H9 (cell line): ENCODE measurements at regions not wholly inside any gene's neighbourhood (a gene's known extent, or its start where the extent isn't known, plus 50 kb on each side); places are given as distances from the start of the nearest gene placed in this dataset.

Experiments used
- DNase-seq: peaks from one replicate; pipeline ENCODE4 v3.0.0-alpha.2; 2017
- H2AFZ ChIP-seq: one replicate; pipeline ENCODE4 v1.6.1; 2013; ENCODE audit warnings: mild to moderate bottlenecking, low read length, control low read depth, moderate library complexity
- H2AK5ac ChIP-seq: 2 replicates; pipeline ENCODE4 v1.6.1; 2013; ENCODE audit warnings: low read length, control low read depth, mixed read lengths; ENCODE audit not compliant: insufficient read length
- H2BK120ac ChIP-seq: one replicate; pipeline ENCODE4 v1.6.1; 2013; ENCODE audit warnings: low read depth, mild to moderate bottlenecking, low read length, control low read depth, inconsistent platforms; ENCODE audit not compliant: poor library complexity, severe bottlenecking
- H2BK12ac ChIP-seq: 2 replicates; pipeline ENCODE4 v1.6.1; 2013; ENCODE audit warnings: low read length, control low read depth, mixed read lengths, low read depth; ENCODE audit not compliant: insufficient read length
- H2BK15ac ChIP-seq: 2 replicates; pipeline ENCODE4 v1.6.1; 2013; ENCODE audit warnings: low read depth, low read length, control low read depth
- H2BK20ac ChIP-seq: one replicate; pipeline ENCODE4 v1.6.1; 2013; ENCODE audit warnings: low read depth, mild to moderate bottlenecking, low read length, control low read depth, inconsistent platforms; ENCODE audit not compliant: poor library complexity, severe bottlenecking
- H2BK5ac ChIP-seq: 2 replicates; pipeline ENCODE4 v1.6.1; 2013; ENCODE audit warnings: low read length, control low read depth, mixed read lengths; ENCODE audit not compliant: insufficient read length
- H3K14ac ChIP-seq: 2 replicates; pipeline ENCODE4 v1.6.1; 2013; ENCODE audit warnings: low read length, control low read depth; ENCODE audit not compliant: insufficient read depth
- H3K18ac ChIP-seq: 2 replicates; pipeline ENCODE4 v1.6.1; 2013; ENCODE audit warnings: low read depth, mild to moderate bottlenecking, mixed read lengths, low read length, control low read depth; ENCODE audit not compliant: insufficient read length
- H3K23ac ChIP-seq: 2 replicates; pipeline ENCODE4 v1.6.1; 2013; ENCODE audit warnings: low read length, control low read depth, mixed read lengths, low read depth; ENCODE audit not compliant: insufficient read length
- H3K23me2 ChIP-seq: 2 replicates; pipeline ENCODE4 v1.6.1; 2013; ENCODE audit warnings: low read depth, mild to moderate bottlenecking, mixed read lengths, low read length, control low read depth; ENCODE audit not compliant: insufficient read length, poor library complexity, severe bottlenecking
- H3K27ac ChIP-seq: 2 replicates; pipeline ENCODE4 v1.5.1; 2013; ENCODE audit warnings: low read length, control low read depth, mixed read lengths, low read depth; ENCODE audit not compliant: insufficient read length
- H3K27me3 ChIP-seq: 2 replicates; pipeline ENCODE4 v1.6.1; 2013; ENCODE audit warnings: low read length, control low read depth, inconsistent platforms; ENCODE audit not compliant: insufficient read depth
- H3K4ac ChIP-seq: 2 replicates; pipeline ENCODE4 v1.6.1; 2013; ENCODE audit warnings: low read depth, mild to moderate bottlenecking, control low read depth, inconsistent platforms, low read length, moderate library complexity
- H3K4me1 ChIP-seq: 2 replicates; pipeline ENCODE4 v1.6.1; 2013; ENCODE audit warnings: low read length, control low read depth, inconsistent platforms; ENCODE audit not compliant: insufficient read depth
- H3K4me2 ChIP-seq: 2 replicates; pipeline ENCODE4 v1.6.1; 2013; ENCODE audit warnings: low read length, control low read depth, mixed read lengths; ENCODE audit not compliant: insufficient read length, insufficient read depth
- H3K56ac ChIP-seq: 2 replicates; pipeline ENCODE4 v1.6.1; 2013; ENCODE audit warnings: low read depth, mild to moderate bottlenecking, mixed read lengths, low read length, control low read depth; ENCODE audit not compliant: insufficient read length
- H3K79me1 ChIP-seq: 2 replicates; pipeline ENCODE4 v1.6.1; 2013; ENCODE audit warnings: low read depth, mild to moderate bottlenecking, moderate library complexity, low read length, control low read depth, inconsistent platforms; ENCODE audit not compliant: insufficient read depth, poor library complexity, severe bottlenecking
- H3K79me2 ChIP-seq: 2 replicates; pipeline ENCODE4 v1.6.1; 2013; ENCODE audit warnings: low read length, control low read depth, inconsistent platforms; ENCODE audit not compliant: insufficient read depth
- H3K9ac ChIP-seq: 2 replicates; pipeline ENCODE4 v1.6.1; 2013; ENCODE audit warnings: low read length, control low read depth, mixed read lengths; ENCODE audit not compliant: insufficient read length; ENCODE audit errors: extremely low read depth
- H3K9me3 ChIP-seq: one replicate; pipeline ENCODE4 v1.6.1; 2013; ENCODE audit warnings: low read depth, low read length, inconsistent platforms; ENCODE audit not compliant: control insufficient read depth
- H3T11ph ChIP-seq: one replicate; pipeline ENCODE4 v1.6.1; 2013; ENCODE audit warnings: mild to moderate bottlenecking, low read length, control low read depth, inconsistent platforms
- H4K20me1 ChIP-seq: one replicate; pipeline ENCODE4 v1.6.1; 2013; ENCODE audit not compliant: control insufficient read depth, insufficient read length, insufficient read depth
- H4K5ac ChIP-seq: 2 replicates; pipeline ENCODE4 v1.6.1; 2013; ENCODE audit warnings: low read depth, mild to moderate bottlenecking, mixed read lengths, low read length, control low read depth; ENCODE audit not compliant: insufficient read length
- H4K8ac ChIP-seq: replicated peaks from 2 replicates; pipeline ENCODE4 v1.6.1; 2013; ENCODE audit warnings: low read length, control low read depth, mixed read lengths, low read depth; ENCODE audit not compliant: insufficient read length
- H4K91ac ChIP-seq: 2 replicates; pipeline ENCODE4 v1.6.1; 2013; ENCODE audit warnings: low read depth, mild to moderate bottlenecking, moderate library complexity, mixed read lengths, low read length, control low read depth; ENCODE audit not compliant: insufficient read length
- H3K27ac Mint-ChIP-seq, 3 experiments: 2 replicates in 2 of 3; 3 replicates in 1 of 3; pipeline ENCODE4 v1.8.0; 2020 to 2021; ENCODE audit warnings: mixed read lengths in 3 of 3, mild to moderate bottlenecking in 1 of 3, moderate library complexity in 1 of 3
- H3K27me3 Mint-ChIP-seq: 2 replicates; pipeline ENCODE4 v1.8.0; 2021; ENCODE audit warnings: low read depth, mild to moderate bottlenecking, moderate library complexity, mixed read lengths
- H3K36me3 Mint-ChIP-seq, 3 experiments: 2 replicates in 2 of 3; 3 replicates in 1 of 3; pipeline ENCODE4 v1.8.0; 2020 to 2021; ENCODE audit warnings: low read depth in 3 of 3, mixed read lengths in 3 of 3; ENCODE audit not compliant: insufficient read depth in 1 of 3
- H3K4me1 Mint-ChIP-seq, 2 experiments: 2 replicates each; pipeline ENCODE4 v1.8.0; 2020; ENCODE audit warnings: mixed read lengths in 2 of 2
- H3K4me3 Mint-ChIP-seq, 2 experiments: 2 replicates in 1 of 2; 3 replicates in 1 of 2; pipeline ENCODE4 v1.8.0; 2020 to 2021; ENCODE audit warnings: mild to moderate bottlenecking in 2 of 2, mixed read lengths in 2 of 2, moderate library complexity in 1 of 2
- H3K9me3 Mint-ChIP-seq, 2 experiments: 2 replicates in 1 of 2; 3 replicates in 1 of 2; pipeline ENCODE4 v1.8.0; 2020; ENCODE audit warnings: mild to moderate bottlenecking in 2 of 2, mixed read lengths in 2 of 2, moderate library complexity in 1 of 2
- WGBS: extraction: QIAGEN DNeasy Blood & Tissue Kit; methylation state at CpG from one replicate; pipeline ENCODE4 v1.1.7; 2013; ENCODE audit warnings: missing lambda C conversion rate, low lambda C conversion rate, mixed read lengths; ENCODE audit not compliant: insufficient read length; ENCODE audit errors: extremely low coverage; 5-methylcytosine and 5-hydroxymethylcytosine counted together
- TF ChIP-seq, protein P1 (sequence below): fragments of 200-600 bp; sonication (generic); conservative IDR thresholded peaks from 3 replicates; pipeline ENCODE4 v1.8.0; 2021; ENCODE audit warnings: antibody characterized with exemption, mild to moderate bottlenecking

GRCh38 chr7:79984210-79984609 lies 150.4 kb upstream of the GNAI1 start:
- Histone ChIP-seq H3K23me2 (no peaks in the 10 kb centered on the region), H3K79me1 (no peaks in the 10 kb centered on the region), H3K27ac (no peak overlapping the region), H2AFZ (no peak overlapping the region), H3K23ac (no peak overlapping the region), H3T11ph (no peak overlapping the region), H3K27me3 (no peaks in the 10 kb centered on the region), H3K14ac (no peak overlapping the region), H3K4me2 (no peak overlapping the region), H3K56ac (no peak overlapping the region), H4K91ac (no peak overlapping the region), H3K9me3 (no peaks in the 10 kb centered on the region), H2BK5ac (no peak overlapping the region), H4K8ac (no peak overlapping the region), H2BK20ac (no peak overlapping the region), H2AK5ac (no peak overlapping the region), H3K9ac (no peak overlapping the region), H3K4ac (no peak overlapping the region), H2BK15ac (no peak overlapping the region), H3K18ac (no peak overlapping the region), H4K20me1 (no peaks in the 10 kb centered on the region), H4K5ac (no peak overlapping the region), H2BK12ac (no peak overlapping the region), H2BK120ac (no peak overlapping the region), H3K4me1 (no peaks in the 10 kb centered on the region), H3K79me2 (no peaks in the 10 kb centered on the region)
- no peak for DNase-seq
- H3K4me3 Mint-ChIP-seq: no peak overlapping the region
- TF ChIP-seq, protein P1, sequence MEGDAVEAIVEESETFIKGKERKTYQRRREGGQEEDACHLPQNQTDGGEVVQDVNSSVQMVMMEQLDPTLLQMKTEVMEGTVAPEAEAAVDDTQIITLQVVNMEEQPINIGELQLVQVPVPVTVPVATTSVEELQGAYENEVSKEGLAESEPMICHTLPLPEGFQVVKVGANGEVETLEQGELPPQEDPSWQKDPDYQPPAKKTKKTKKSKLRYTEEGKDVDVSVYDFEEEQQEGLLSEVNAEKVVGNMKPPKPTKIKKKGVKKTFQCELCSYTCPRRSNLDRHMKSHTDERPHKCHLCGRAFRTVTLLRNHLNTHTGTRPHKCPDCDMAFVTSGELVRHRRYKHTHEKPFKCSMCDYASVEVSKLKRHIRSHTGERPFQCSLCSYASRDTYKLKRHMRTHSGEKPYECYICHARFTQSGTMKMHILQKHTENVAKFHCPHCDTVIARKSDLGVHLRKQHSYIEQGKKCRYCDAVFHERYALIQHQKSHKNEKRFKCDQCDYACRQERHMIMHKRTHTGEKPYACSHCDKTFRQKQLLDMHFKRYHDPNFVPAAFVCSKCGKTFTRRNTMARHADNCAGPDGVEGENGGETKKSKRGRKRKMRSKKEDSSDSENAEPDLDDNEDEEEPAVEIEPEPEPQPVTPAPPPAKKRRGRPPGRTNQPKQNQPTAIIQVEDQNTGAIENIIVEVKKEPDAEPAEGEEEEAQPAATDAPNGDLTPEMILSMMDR: no peak
- H3K27me3 Mint-ChIP-seq: peaks cover 1% of the 10 kb centered on the region; the same call in 1 of the 2 replicates
- H3K4me1 Mint-ChIP-seq: no peaks in the 10 kb centered on the region
- no peaks in the 10 kb centered on the region for H3K9me3 Mint-ChIP-seq
- no peak overlapping the region for H3K27ac Mint-ChIP-seq
- H3K36me3 Mint-ChIP-seq: no peaks in the 10 kb centered on the region
- no CpG with 5 or more reads among the region's 2 CpGs for WGBS
